Stimulated activated CD8-positive, alpha-beta memory T cell treated with anti-CD3 and anti-CD28 coated beads, Interleukin-15, amount 100 ng/mL, for 48 hours (primary cell): ENCODE measurements at regions not wholly inside any gene's neighbourhood (a gene's known extent, or its start where the extent isn't known, plus 50 kb on each side); places are given as distances from the start of the nearest gene placed in this dataset.
"Not testable (repeated sequence)": the region's sequence is repeated elsewhere in the genome, so short reads cannot be mapped to it uniquely, and the experiment has no call there.

Experiments
- DNase-seq, 2 donors: peaks; one replicate each; pipeline ENCODE4 v3.0.0-alpha.2; 2020; ENCODE audit warnings: low read depth in 2 of 2

DNA sequence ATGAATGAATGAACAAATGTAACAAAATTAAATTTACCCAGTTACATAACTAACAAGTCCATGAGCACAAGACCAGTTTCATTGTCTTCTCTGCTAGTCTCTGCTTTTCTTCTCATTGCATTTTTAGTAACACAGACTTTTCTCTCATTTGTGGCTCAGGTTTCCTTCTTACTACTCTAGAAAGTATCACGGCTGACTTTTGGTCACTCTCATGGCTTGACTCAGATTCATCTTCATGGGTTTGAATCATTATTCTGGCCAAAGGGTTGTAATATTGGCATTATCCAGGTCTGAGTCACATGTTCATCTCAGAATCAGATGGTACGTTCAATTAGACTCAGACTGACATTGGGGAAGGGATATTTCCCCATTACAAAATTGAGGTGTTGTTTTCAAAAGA is 121.5 kb upstream of the SATB1 start:
- DNase-seq = no peak

DNA sequence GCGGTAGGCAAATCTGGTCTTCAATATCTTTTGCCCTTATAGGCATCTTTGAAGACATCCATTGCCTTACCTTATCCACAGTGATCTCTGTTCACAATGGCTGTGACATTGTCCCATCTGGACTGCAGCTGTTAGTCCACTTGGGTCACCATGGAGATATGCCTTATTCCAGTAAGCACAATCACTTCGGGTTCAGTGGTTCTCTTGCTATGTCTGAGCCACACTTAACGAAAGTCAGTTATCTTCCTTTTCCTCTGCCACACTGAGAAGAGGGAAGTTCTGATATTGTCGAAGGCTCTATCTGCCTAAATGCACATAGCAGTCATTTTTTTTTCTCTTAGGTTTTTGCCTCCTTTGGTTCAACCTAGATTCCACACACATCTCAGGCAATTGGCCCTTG is 119.0 kb upstream of the SATB1 start:
- DNase-seq = no peak

DNA sequence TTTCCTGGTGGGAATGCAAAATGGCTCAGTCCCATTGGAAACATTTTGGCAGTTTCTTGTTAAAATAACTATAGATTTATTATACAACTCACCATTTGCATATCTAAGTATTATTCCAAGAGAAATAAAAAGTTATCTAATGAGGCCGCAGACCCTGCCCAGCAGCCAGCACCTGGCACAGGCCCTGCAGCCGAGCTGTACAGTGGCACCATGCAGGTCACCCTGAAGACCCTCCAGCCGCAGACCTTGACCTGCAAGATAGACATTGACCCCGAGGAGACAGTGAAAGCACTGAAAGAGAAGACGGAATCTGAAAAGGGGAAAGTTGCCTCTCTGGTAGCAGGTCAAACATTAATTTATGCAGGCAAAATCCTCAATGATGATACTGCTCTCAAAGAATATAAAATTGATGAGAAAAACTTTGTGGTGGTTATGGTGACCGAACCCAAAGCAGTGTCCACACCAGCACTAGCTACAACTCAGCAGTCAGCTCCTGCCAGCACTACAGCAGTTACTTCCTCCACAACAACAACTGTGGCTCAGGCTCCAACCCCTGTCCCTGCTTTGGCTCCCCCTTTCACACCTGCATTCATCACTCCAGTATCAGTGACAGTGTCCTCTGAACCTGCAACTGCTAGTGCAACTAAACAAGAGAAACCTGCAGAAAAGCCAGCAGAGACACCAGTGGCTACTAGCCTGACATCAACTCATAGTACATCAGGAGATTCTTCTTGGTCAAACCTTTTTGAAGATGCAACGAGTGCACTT is 113.5 kb upstream of the SATB1 start:
- no peak for DNase-seq

DNA sequence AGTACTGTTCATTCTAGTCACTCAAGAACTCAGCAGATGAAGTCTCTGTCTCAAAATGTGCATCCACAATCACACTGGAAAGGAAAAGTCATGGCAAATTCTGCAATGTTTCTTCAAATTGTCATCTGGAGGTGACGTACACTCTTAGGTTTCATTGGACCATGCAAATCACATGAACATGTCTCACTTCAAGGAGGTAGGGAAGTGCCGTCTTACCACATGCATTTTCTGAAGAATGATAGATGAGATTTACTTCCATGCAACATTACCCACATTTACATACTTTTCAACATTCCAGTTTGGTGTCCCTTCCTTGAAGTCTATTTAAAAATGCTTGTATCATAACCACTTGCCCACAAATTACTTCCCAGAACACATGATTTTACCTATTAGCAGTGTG is 107.9 kb upstream of the SATB1 start:
- DNase-seq = no peak

DNA sequence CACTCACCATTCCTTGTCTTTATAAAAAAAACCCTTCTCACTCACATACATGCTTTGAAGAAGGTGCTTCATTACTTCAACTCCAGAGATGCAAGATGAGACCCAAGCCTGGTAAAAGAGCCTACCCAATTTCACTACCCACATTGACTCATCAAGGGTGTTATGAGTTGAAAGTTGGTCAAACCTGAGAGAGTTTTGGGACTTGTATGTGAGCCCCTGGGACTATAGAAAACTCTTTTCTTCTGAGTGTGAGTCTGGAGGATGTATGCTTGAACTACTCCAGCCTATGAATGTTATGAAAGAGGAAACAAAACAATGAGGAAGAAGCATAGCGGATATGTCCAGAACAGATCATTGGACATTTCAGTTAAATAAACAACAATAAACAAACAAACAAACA is 106.5 kb upstream of the SATB1 start:
- no peak for DNase-seq

DNA sequence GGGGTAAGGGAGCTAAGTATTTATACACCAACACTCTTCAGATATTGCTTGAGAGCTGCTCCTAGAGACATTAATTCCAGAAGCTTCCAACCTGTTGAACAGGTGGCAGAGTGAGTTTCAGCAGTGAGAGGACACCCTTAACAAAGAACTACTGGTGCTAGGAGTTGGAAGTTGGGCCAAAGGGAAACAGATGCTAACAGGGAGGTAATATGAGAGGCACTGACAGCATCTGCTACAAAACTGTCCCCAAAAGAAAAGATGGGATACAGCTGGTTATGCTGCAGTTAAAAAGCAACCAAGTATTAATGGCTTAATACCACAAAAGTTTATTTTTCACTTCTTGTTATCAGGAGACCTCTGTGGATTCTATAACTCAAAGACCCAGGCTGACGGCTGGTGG is 104.5 kb upstream of the SATB1 start:
- no peak for DNase-seq

DNA sequence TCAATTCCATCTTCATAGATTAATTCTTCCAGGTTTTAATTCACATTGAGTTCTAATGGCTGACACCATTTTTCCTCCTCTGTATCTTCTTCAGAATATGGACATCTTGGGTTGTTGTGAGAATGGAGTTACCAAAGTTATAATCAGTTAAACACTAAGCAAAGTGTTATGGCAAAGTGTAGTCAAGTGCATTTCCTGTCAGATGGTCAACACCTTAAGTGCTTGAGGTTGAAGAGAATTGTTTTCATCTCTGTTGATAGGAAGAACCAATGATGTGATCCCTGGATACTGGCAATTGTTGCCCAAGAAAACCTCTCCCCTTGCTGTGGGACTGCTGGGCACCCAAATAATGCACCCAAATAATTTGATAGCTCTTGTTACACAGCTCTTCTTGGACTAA is 102.6 kb upstream of the SATB1 start:
- no peak for DNase-seq

DNA sequence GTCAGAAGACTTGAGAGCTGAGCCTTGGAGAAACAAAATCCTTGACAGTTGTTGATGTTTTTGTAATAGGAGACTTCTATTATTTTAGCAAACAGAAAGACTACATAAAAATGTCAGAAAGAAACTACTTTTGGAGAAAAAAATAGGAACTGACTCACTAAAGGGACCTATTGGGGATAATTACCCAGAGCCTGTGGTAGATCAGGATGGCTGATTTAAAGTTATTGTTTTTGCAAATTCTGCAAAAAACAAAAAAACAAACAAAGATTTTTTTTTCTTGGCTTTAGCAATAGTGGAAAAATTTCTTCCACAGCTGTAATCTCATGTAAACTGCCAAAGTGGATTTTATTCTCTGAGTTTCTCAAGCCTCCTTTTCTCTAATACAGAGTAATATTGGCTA is 101.5 kb upstream of the SATB1 start:
- DNase-seq = no peak

DNA sequence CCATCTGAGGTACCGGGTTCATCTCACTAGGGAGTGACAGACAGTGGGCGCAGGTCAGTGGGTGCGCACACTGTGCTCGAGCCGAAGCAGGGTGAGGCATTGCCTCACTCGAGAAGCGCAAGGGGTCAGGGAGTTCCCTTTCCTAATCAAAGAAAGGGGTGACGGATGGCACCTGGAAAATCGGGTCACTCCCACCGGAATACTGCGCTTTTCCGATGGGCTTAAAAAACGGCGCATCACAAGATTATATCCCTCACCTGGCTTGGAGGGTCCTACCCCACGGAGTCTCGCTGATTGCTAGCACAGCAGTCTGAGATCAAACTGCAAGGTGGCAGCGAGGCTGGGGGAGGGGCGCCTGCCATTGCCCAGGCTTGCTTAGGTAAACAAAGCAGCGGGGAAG is 91.0 kb upstream of the SATB1 start:
- DNase-seq = not testable (repeated sequence)

DNA sequence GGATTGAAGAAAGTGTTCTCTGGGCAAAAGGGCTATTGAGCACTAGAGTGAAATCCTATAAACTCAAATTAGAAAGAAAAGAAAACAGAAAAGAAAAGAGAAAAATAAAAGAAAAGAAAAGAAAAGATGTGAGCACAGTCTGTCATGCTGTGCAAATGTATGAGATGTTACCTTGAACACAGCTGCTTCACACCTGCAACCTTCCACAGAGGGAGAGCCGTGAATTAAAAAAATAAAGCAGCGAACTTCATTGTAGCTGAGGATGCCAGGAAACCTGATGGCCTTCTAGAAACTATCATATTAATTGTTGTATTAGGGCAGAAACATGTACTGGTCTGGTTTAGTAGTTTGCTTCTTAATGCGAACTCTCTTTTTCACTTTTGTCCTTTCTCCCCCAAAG is 88.0 kb upstream of the SATB1 start:
- DNase-seq = no peak

DNA sequence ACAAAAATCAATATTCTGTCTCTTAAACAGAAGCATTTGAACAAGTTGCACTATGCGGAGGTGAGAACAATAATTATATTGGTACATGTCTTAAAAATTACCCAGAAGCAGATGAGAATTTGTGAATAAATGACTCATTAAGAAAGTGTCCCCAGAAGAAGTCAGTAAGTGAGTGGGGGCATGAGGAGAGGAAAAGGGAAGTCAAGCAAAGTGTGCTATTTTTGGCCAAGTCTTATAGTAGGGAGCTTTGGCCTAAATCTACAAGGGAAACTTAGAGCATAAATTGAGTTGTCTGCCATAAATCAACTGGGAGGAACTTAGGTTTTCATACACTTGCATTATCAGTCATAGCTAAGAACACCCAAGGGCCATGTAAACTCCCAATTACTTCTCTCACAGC is 86.9 kb upstream of the SATB1 start:
- no peak for DNase-seq

DNA sequence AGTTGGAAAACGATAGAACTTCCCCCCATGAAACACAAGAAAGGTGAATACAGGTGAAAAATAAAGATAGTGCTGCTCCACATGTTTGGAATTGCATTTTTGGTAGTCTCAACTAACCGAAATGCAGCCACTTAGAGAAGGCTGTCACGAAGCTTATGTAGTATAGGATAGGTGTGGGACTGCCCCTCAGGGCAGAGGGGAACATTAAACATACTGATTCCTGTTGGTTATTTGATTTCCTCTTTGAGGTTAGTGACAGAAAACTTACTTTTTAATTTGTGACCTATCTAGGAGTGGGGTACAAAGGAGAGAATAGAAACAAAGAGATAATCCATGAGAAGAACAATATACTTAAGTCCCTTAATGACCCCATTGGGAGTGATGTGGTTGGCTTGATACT is 85.8 kb upstream of the SATB1 start:
- no peak for DNase-seq

DNA sequence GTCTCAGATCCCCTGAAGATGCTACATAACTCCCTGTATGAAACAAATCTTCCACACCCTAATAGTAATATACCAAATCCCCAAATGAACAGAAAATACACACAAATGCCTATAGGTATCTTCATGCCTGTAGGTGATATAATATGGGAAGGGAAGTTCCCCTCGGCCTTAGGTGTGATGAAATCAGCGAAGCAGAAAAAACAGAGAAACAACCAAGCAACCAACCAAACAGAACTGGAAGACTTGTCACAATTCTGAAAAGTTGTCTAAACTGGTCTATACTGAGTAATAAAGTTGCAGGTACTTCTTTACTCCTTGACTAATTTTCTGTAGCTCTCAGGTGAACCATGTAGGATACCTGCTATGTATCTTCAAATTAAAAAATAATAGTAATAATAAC is 82.2 kb upstream of the SATB1 start:
- DNase-seq = no peak

DNA sequence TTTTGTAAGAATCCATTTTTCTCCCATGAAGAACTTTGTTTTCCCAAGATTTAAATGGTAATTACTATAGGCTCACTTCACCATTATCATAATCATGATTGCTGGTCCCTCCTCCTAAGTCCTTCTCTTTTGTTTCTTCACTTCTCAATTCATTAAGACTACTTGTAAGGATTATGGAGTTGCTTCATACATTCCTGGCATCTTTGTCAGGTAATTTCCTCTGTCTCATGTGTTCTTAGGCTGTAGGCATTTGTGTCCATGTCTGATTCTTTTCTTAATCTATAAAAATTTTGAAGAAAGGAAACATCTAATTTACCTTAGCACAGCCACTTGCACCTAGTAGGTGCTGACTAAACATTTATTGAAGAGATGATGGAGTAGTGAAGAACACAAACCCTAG is 79.9 kb upstream of the SATB1 start:
- DNase-seq = no peak

DNA sequence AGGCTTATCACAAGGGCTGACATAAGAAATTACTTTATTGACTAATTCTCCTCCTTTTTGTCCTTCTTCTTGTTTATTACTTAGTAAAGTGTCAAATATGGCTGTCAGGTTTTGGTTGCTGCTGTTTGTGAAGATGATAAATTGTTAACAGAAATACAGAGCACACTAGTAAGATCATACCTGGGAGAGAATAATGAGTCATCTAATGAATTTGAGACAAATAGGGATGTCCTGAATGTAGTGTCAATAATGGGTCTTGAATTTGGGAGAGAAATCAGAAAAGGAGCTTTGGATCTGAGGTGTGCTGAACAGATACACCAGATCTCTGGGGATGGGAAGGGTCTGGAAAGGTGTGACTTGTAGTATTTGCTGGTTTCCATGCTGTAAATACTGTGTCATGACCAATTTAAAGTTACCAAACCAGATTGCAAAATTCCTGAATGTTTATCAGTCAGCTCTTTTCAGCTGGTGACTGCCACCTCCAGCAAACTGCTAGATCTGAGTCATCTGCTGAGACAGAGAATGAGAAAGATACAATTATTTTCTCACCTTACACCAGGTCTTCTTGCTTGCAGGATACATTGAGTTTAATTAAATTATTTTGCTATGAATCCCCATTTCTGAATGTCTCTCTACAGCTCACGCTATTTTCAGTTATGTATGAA is 76.7 kb upstream of the SATB1 start:
- DNase-seq = no peak

DNA sequence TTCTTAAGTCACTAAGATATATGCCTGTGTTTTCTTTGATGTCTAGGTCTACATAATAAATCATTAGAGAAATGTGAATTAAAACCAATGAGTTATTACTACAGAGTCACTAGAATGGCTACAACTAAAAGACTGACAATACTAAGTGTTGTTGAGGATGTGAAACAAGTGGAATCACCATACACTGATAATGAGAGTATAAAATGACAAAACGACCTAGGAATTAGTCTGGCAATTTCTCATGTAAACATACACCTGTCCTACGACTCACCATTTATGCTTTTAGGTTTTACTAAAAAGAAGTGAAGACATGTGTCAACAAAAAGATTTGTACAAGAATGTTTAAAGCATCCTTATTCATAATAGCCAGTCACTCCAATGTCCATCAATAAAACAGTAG is 75.2 kb upstream of the SATB1 start:
- no peak for DNase-seq

DNA sequence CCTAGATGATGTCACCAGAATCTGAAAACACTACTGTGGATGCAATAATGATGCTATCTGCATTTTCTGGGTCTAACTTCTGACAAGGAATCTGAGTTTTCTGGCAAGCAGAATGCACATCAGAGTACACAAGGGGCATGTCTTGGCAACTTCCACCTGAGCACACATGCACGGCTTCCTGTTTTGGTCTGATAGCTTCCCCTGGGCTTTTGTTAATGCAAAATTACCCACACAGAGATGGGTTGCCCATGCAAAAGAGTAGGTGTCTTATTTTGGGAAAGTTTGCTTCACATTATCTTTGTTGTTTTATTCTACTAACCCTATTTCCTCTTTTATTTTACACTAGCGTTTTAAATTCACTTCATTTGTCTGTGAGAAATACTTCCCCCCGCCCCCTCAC is 74.2 kb upstream of the SATB1 start:
- no peak for DNase-seq

DNA sequence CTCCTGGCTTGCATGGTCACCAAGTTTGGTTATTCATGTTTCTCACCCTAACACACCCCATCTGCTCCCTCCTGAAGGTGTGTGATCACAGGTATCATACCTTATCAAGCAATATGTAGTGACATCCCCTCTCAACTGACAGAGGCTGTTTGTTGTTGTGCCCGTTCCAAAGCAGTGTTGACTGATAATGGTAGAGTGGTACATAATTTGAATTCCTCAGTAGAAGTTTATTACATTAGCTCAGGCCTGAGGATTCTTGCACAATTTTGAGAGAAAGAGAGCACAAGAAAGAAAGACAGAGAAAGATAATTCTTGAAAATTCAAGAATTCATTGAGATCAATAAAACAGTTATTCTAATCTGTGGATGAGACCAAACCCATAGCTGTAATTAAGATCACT is 69.1 kb upstream of the SATB1 start:
- DNase-seq = no peak

DNA sequence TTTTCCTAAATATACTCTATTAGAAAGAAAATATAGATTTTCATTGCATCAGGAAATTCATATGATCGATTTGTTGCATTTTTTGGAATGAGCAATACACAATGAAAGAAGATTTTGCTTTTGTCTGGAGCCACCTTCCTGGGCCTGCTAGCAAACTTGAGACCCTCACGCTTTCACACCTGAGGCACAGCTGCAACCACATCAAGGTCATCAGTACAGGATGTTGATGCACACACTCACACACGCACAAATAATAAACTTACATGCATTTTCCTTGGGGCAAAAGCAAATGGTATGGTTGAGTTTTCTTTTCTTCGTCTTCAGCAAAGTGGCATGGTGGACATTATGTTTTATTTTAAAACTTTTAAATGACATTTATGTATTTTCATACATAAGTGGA is 64.8 kb upstream of the SATB1 start:
- DNase-seq = no peak

DNA sequence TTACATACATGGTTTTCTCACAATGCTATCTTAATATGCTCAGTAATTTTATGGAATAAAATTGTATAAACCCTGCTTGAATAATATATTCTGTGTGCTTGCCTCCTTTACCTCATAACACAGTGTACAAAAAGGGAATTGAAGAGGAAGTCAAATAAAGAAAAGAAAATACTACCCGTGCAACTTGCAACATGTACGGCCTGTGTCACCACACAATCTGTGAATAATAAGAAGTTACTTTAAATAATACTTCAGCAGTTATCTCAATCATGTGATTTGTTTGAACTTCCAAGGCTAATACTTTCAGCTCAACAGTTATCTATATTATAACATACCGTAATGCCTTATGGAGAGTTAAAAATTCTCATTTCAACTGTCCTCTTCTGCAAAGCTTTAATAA is 58.1 kb upstream of the SATB1 start:
- DNase-seq = no peak

DNA sequence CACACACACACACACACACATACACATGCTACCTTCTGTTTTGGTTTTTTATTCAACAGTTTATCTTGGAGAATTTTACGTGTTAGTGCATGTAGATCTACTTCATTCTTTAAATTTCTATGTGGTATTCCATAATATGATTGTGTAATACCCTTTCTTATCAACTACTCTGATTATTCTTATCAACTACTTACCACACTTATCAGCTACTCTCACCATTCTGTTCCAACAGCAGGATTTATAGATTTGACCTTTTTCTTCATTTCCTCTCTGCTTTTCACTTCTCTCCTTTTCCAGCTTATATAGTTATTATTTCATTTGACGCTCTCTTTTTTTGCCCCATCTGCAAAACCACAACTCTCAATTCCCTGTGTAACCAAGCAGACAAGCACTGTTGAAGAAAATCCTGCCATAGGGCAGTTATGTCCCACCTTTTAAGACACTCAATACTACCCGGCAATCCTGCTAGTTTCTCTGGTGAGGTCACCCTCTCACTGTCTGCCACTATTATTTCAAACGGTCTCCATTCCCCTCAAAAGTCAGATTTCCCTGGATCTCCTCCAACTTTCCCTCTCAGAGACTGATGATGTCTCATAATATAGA is 56.9 kb upstream of the SATB1 start:
- no peak for DNase-seq

DNA sequence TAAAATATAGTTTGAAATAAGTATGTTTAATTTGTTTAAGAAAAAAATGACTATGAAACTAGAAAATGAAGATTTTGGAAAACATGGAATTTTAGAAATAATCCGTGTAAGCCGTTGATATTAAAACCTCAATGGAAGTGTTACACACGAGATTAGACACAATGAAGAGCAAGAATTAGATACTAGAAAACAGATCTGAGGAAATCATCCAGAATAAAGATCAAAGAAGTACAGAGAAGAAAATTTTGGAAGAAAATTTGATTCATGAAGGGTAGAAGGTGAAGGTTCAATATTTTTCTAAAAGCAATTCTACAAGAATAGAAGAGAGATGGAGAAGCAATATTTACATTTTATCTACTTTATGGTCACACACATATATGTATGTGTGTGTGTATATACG is 52.5 kb upstream of the SATB1 start:
- no peak for DNase-seq
